GM23248 (cell line): ENCODE measurements at regions not wholly inside any gene's neighbourhood (a gene's known extent, or its start where the extent isn't known, plus 50 kb on each side); places are given as distances from the start of the nearest gene placed in this dataset.

ENCODE experiments used
- DNase-seq: peaks from one replicate; pipeline ENCODE4 v3.0.0-alpha.2; 2015
- H2AFZ ChIP-seq: fragments of 200-600 bp; sonication (generic); 2 replicates; pipeline ENCODE4 v1.6.1; 2016; ENCODE audit warnings: antibody characterized with exemption
- H3F3A ChIP-seq: fragments of 200-600 bp; sonication (generic); 2 replicates; pipeline ENCODE4 v1.6.1; 2016; ENCODE audit warnings: mild to moderate bottlenecking, antibody characterized with exemption, mixed run types; ENCODE audit not compliant: insufficient read depth
- H3K27ac ChIP-seq: fragments of 200-600 bp; sonication (generic); 2 replicates; pipeline ENCODE4 v1.5.1; 2016; ENCODE audit warnings: mild to moderate bottlenecking
- H3K27me3 ChIP-seq: fragments of 200-600 bp; sonication (generic); replicated peaks from 2 replicates; pipeline ENCODE4 v1.6.1; 2016; ENCODE audit warnings: mild to moderate bottlenecking; ENCODE audit not compliant: insufficient read depth
- H3K36me3 ChIP-seq: fragments of 200-600 bp; sonication (generic); 2 replicates; pipeline ENCODE4 v1.6.1; 2016; ENCODE audit warnings: low read depth, mild to moderate bottlenecking
- H3K4me1 ChIP-seq: fragments of 200-600 bp; sonication (generic); 2 replicates; pipeline ENCODE4 v1.6.1; 2016; ENCODE audit warnings: mild to moderate bottlenecking; ENCODE audit not compliant: insufficient read depth
- H3K4me2 ChIP-seq: fragments of 200-600 bp; sonication (generic); one replicate; pipeline ENCODE4 v1.6.1; 2016; ENCODE audit warnings: mild to moderate bottlenecking; ENCODE audit not compliant: unreplicated experiment
- H3K4me3 ChIP-seq: fragments of 200-600 bp; sonication (generic); 2 replicates; pipeline ENCODE4 v1.5.1; 2016; ENCODE audit warnings: mild to moderate bottlenecking
- H3K79me2 ChIP-seq: fragments of 200-600 bp; sonication (generic); 2 replicates; pipeline ENCODE4 v1.6.1; 2016; ENCODE audit warnings: mild to moderate bottlenecking; ENCODE audit not compliant: insufficient read depth
- H3K9ac ChIP-seq: fragments of 200-600 bp; sonication (generic); 2 replicates; pipeline ENCODE4 v1.6.1; 2016; ENCODE audit warnings: mild to moderate bottlenecking
- H3K9me2 ChIP-seq: fragments of 200-600 bp; sonication (generic); 2 replicates; pipeline ENCODE4 v1.6.1; 2016; ENCODE audit warnings: mixed run types, mild to moderate bottlenecking, moderate library complexity; ENCODE audit not compliant: insufficient read depth
- H3K9me3 ChIP-seq: fragments of 200-600 bp; sonication (generic); one replicate; pipeline ENCODE4 v1.6.1; 2017; ENCODE audit warnings: low read depth
- H4K20me1 ChIP-seq: fragments of 200-600 bp; sonication (generic); 2 replicates; pipeline ENCODE4 v1.6.0; 2016; ENCODE audit not compliant: insufficient read depth
- EZH2 ChIP-seq: fragments of 200-600 bp; sonication (generic); IDR thresholded peaks from 2 replicates; pipeline ENCODE4 v1.6.1; 2018; ENCODE audit warnings: antibody characterized with exemption, mild to moderate bottlenecking; ENCODE audit not compliant: insufficient read depth, poor library complexity, severe bottlenecking
- EZH2phosphoT487 ChIP-seq: fragments of 200-600 bp; sonication (generic); IDR thresholded peaks from 2 replicates; pipeline ENCODE4 v1.6.1; 2018; ENCODE audit warnings: antibody characterized with exemption, moderate library complexity, mild to moderate bottlenecking, low read depth; ENCODE audit not compliant: insufficient read depth
- WGBS, 2 experiments: methylation state at CpG; one replicate each; pipeline ENCODE4 v1.1.6; 2015 to 2017; ENCODE audit warnings: low lambda C conversion rate in 2 of 2, low coverage in 1 of 2; ENCODE audit errors: missing lambda C conversion rate in 2 of 2; 5-methylcytosine and 5-hydroxymethylcytosine counted together
- in situ Hi-C: fragments of 300-500 bp; cut with MboI; formaldehyde crosslinking; loops from 2 replicates; pipeline ENCODE4 v1.15.0; 2020

DNA sequence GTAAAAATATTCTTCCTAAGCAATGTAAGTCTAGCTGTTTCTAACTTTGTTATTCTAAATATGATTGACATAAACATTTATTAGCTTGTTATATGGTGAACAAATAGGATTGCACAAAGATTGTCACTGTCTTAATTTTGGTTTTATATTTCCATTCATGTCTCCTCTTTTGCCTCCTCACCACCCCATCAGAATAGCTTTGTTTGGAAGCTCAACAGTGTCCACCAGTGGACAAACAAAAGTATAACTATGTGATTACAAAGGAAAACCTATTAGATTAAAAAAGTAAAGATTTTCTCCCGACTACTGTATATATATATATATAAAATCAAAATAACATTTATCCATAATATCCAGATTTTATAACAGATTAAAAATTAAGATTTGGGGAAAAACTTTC, 468.2 kb downstream of the ZIC3 start:
- in situ Hi-C loops = no loop called here

DNA sequence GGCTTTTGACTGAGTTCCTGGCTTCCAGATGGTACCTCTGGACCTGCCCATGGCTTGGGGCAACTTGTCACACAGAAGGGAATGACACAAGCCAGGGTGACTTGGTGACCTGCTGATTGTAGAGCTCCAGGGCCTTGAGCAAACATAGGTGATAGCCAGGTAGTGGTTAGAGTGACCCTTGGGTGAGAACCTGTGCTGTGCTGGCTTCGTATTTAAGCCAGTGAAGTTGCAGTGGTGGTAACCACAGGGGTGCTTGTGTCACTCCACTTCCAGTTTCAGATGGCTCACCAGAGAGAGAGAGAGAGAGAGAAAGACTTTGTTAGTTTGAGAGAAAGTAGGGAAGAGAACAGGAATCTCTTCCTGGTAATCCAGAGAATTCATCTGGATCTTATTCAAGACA, 471.6 kb downstream of the ZIC3 start:
- Histone ChIP-seq H3K4me2 (no peak overlapping the region), H3K36me3 (no peaks in the 10 kb centered on the region), H3K4me3 (no peak overlapping the region), H2AFZ (no peak overlapping the region), H3K4me1 (no peaks in the 10 kb centered on the region), H3K27ac (no peak overlapping the region), H3K9ac (no peak overlapping the region), H4K20me1 (no peaks in the 10 kb centered on the region), H3F3A (no peaks in the 10 kb centered on the region), H3K9me3 (no peaks in the 10 kb centered on the region), H3K27me3 (no peaks in the 10 kb centered on the region), H3K79me2 (no peaks in the 10 kb centered on the region), H3K9me2 (no peaks in the 10 kb centered on the region)
- no peak for TF ChIP-seq EZH2phosphoT487
- DNase-seq = no peak
- in situ Hi-C loops = no loop called here
- WGBS, 2 experiments = 0 to 33% methylated on average over 1 of the region's 1 CpG

More for the DNA sequence above, 468.2 kb downstream of the ZIC3 start:
- Histone ChIP-seq H3K36me3 (no peaks in the 10 kb centered on the region), H3K9ac (no peak overlapping the region), H3K27ac (no peak overlapping the region), H3K79me2 (no peaks in the 10 kb centered on the region), H2AFZ (no peak overlapping the region), H4K20me1 (no peaks in the 10 kb centered on the region), H3K27me3 (no peaks in the 10 kb centered on the region), H3K4me1 (no peaks in the 10 kb centered on the region), H3F3A (no peaks in the 10 kb centered on the region), H3K9me2 (no peaks in the 10 kb centered on the region), H3K4me2 (no peak overlapping the region), H3K9me3 (no peaks in the 10 kb centered on the region), H3K4me3 (no peak overlapping the region)
- 0% methylated on average over 1 of the region's 1 CpG for WGBS, 2 experiments
- no peak for DNase-seq
- TF ChIP-seq EZH2phosphoT487 (no peak), EZH2 (no peak)

DNA sequence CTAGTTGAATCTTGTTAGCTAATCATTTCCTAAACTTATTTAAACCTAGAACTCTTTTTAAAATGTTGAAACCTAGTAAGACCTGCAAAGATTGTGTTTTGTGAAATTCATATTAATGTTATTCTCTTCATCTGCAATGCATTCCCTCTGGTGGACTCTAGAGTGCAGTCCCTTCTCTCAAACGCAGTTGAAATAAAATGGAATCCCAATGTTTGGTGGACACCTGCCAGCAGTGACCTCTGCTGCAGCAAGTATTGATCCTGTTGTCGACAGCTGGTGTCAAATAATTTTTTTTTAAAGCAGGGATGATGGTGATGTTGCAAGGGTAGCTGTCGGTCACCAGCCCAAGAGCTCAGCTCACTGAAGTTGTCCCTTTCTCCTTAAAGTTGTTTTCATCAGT, 492.0 kb downstream of the ZIC3 start:
- no peak overlapping the region for H3K27ac ChIP-seq
- H3K4me3 ChIP-seq = no peak overlapping the region
- no peak overlapping the region for H3K9ac ChIP-seq
- no peak overlapping the region for H2AFZ ChIP-seq
- H3K4me1 ChIP-seq = no peaks in the 10 kb centered on the region
- no peak overlapping the region for H3K4me2 ChIP-seq
- no peaks in the 10 kb centered on the region for H3K27me3 ChIP-seq
- 5 to 9% methylated on average over 3 of the region's 3 CpGs for WGBS, 2 experiments
- H3K9me2 ChIP-seq = no peaks in the 10 kb centered on the region
- no peaks in the 10 kb centered on the region for H3F3A ChIP-seq
- TF ChIP-seq EZH2 = no peak
- no peak for TF ChIP-seq EZH2phosphoT487
- no peaks in the 10 kb centered on the region for H4K20me1 ChIP-seq
- no peak for DNase-seq
- H3K9me3 ChIP-seq = no peaks in the 10 kb centered on the region
- H3K36me3 ChIP-seq = no peaks in the 10 kb centered on the region
- no peaks in the 10 kb centered on the region for H3K79me2 ChIP-seq
- in situ Hi-C loops = no loop called here

DNA sequence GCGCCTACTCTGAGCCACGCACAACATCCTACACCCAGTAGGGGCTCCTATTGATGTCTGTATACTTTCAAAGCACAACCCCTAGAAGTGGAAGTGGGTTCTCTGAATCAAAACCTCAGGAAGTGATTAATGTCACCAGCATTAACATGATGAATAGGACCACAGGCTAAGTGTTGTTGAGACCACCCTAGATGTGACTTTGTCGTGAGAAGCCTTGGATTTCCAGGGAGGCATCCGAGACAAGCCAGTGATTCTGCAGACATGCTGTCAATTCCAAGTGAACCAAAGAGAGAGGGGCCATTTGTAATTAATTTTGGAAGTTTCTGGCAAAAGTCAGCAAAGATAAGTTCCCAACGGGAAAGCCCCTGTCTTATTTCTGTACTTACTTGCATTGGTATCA, 493.0 kb downstream of the ZIC3 start:
- H2AFZ ChIP-seq = no peak overlapping the region
- TF ChIP-seq EZH2 = no peak
- TF ChIP-seq EZH2phosphoT487 = no peak
- no peak overlapping the region for H3K9ac ChIP-seq
- H3K27me3 ChIP-seq = no peaks in the 10 kb centered on the region
- no peaks in the 10 kb centered on the region for H3K9me3 ChIP-seq
- no peak overlapping the region for H3K4me2 ChIP-seq
- no peak overlapping the region for H3K4me3 ChIP-seq
- no peaks in the 10 kb centered on the region for H3F3A ChIP-seq
- no peak for DNase-seq
- H4K20me1 ChIP-seq = no peaks in the 10 kb centered on the region
- H3K36me3 ChIP-seq = no peaks in the 10 kb centered on the region
- H3K4me1 ChIP-seq = no peaks in the 10 kb centered on the region
- in situ Hi-C loops = no loop called here
- WGBS, 2 experiments = 19 to 29% methylated on average over 4 to 5 of the region's 5 CpGs
- H3K9me2 ChIP-seq = no peaks in the 10 kb centered on the region
- H3K27ac ChIP-seq = no peak overlapping the region
- no peaks in the 10 kb centered on the region for H3K79me2 ChIP-seq

DNA sequence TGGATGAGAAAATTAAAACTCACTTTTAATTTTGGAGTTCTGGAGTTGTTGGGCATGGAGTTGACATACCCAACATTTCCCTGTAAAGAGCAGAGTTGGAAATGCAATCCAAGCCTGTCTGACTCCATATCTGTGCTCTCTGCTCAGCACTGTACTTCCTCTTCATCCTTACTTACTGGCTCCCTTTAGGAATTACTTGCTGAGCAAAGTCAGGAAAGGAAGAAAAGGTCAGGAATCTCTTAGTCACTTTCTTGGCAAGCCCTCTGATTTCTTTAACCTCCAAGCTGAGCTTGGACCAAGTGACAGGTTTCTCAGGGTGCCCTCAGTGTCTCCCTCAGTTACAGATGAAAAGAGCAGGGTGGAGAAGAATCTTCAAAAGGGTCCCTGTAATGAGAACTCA, 501.5 kb downstream of the ZIC3 start:
- H3K4me3 ChIP-seq = no peak overlapping the region
- no peak for DNase-seq
- no peaks in the 10 kb centered on the region for H3K27me3 ChIP-seq
- no peaks in the 10 kb centered on the region for H3K9me2 ChIP-seq
- H3K4me1 ChIP-seq = no peaks in the 10 kb centered on the region
- H3K9ac ChIP-seq = no peak overlapping the region
- TF ChIP-seq EZH2phosphoT487 (no peak), EZH2 (no peak)
- in situ Hi-C loops = no loop called here
- no peak overlapping the region for H2AFZ ChIP-seq
- H3K36me3 ChIP-seq = no peaks in the 10 kb centered on the region
- H3K9me3 ChIP-seq = no peaks in the 10 kb centered on the region
- H4K20me1 ChIP-seq = no peaks in the 10 kb centered on the region
- no peaks in the 10 kb centered on the region for H3F3A ChIP-seq
- H3K4me2 ChIP-seq = no peak overlapping the region
- no peak overlapping the region for H3K27ac ChIP-seq
- no peaks in the 10 kb centered on the region for H3K79me2 ChIP-seq
